Keratinocyte (primary cell): ENCODE measurements at regions not wholly inside any gene's neighbourhood (a gene's known extent, or its start where the extent isn't known, plus 50 kb on each side); places are given as distances from the start of the nearest gene placed in this dataset.
"Not testable (repeated sequence)": the region's sequence is repeated elsewhere in the genome, so short reads cannot be mapped to it uniquely, and the experiment has no call there.

Experiments
- DNase-seq: peaks from one replicate; pipeline ENCODE4 v3.0.0-alpha.2; 2011; ENCODE audit warnings: low read depth, missing footprints, low spot score
- FAIRE-seq: peaks from 2 replicates; lab custom pipeline; 2011; peaks lifted over from hg19 to GRCh38; lab: Jason Lieb, UNC
- H2AFZ ChIP-seq: 2 replicates; pipeline ENCODE4 v1.6.0; 2012; ENCODE audit warnings: low read length, control low read depth, inconsistent platforms; ENCODE audit not compliant: control insufficient read depth
- H3K27ac ChIP-seq: 2 replicates; pipeline ENCODE4 v1.5.1; 2011; ENCODE audit warnings: low read length; ENCODE audit not compliant: control insufficient read depth, insufficient read depth
- H3K27me3 ChIP-seq: 3 replicates; pipeline ENCODE4 v1.6.0; 2011; ENCODE audit warnings: low read length; ENCODE audit not compliant: control insufficient read depth, insufficient read depth; ENCODE audit errors: extremely low read depth
- H3K36me3 ChIP-seq, 2 experiments: 2 replicates in 1 of 2; 3 replicates in 1 of 2; pipeline ENCODE4 v1.5.1; 2011; ENCODE audit warnings: low read length in 2 of 2, mild to moderate bottlenecking in 1 of 2; ENCODE audit not compliant: control insufficient read depth in 2 of 2, insufficient read depth in 2 of 2; ENCODE audit errors: extremely low read depth in 1 of 2
- H3K4me1 ChIP-seq: 3 replicates; pipeline ENCODE4 v1.5.1; 2011; ENCODE audit warnings: low read length; ENCODE audit not compliant: control insufficient read depth, insufficient read depth; ENCODE audit errors: extremely low read depth
- H3K4me2 ChIP-seq: 3 replicates; pipeline ENCODE4 v1.6.0; 2011; ENCODE audit warnings: low read depth, low read length; ENCODE audit not compliant: control insufficient read depth, insufficient read depth; ENCODE audit errors: extremely low read depth
- H3K4me3 ChIP-seq, 3 experiments: fragments of 200-600 bp in 1 of 3; sonication (generic) in 1 of 3; 2 replicates in 2 of 3; 3 replicates in 1 of 3; pipeline ENCODE4 v1.5.1; 2011 to 2016; ENCODE audit warnings: low read length in 3 of 3, mild to moderate bottlenecking in 3 of 3, control low read depth in 2 of 3, inconsistent platforms in 1 of 3, low read depth in 1 of 3, mixed read lengths in 1 of 3, mixed run types in 1 of 3, moderate library complexity in 1 of 3; ENCODE audit not compliant: control insufficient read depth in 2 of 3, insufficient read depth in 2 of 3; ENCODE audit errors: extremely low read depth in 1 of 3
- H3K79me2 ChIP-seq: 2 replicates; pipeline ENCODE4 v1.6.0; 2012; ENCODE audit warnings: low read length; ENCODE audit not compliant: control insufficient read depth, insufficient read depth
- H3K9ac ChIP-seq: 3 replicates; pipeline ENCODE4 v1.6.0; 2011; ENCODE audit warnings: low read length; ENCODE audit not compliant: control insufficient read depth, insufficient read depth; ENCODE audit errors: extremely low read depth
- H3K9me1 ChIP-seq: 3 replicates; pipeline ENCODE4 v1.6.0; 2011; ENCODE audit warnings: low read length; ENCODE audit not compliant: control insufficient read depth, insufficient read depth; ENCODE audit errors: extremely low read depth
- H3K9me3 ChIP-seq: 2 replicates; pipeline ENCODE4 v1.5.1; 2012; ENCODE audit warnings: low read depth, low read length; ENCODE audit not compliant: control insufficient read depth
- H4K20me1 ChIP-seq: 3 replicates; pipeline ENCODE4 v1.6.0; 2011; ENCODE audit warnings: low read length; ENCODE audit not compliant: control insufficient read depth, insufficient read depth; ENCODE audit errors: extremely low read depth
- CTCF ChIP-seq, 3 experiments: IDR thresholded peaks in 1 of 3; conservative IDR thresholded peaks in 1 of 3; optimal IDR thresholded peaks in 1 of 3; 2 replicates in 2 of 3; 3 replicates in 1 of 3; pipeline versions ENCODE3 to v1.5.1; 2011; ENCODE audit warnings: low read length in 3 of 3, mild to moderate bottlenecking in 3 of 3, moderate library complexity in 2 of 3, control low read depth in 1 of 3, inconsistent platforms in 1 of 3; ENCODE audit not compliant: insufficient read depth in 2 of 3; ENCODE audit errors: extremely low read depth in 1 of 3
- EZH2 ChIP-seq: IDR thresholded peaks from one replicate; pipeline ENCODE4 v1.6.1; 2012; ENCODE audit warnings: inconsistent platforms, mild to moderate bottlenecking, low read length, moderate library complexity
- dilution Hi-C: fragments of 300-500 bp; cut with MboI; formaldehyde crosslinking; loops from one replicate; pipeline ENCODE4 v1.7.0; 2020; ENCODE audit warnings: low sequenced_read_pairs; ENCODE audit not compliant: extremely low pct_ligation_motif_present

- Histone ChIP-seq H3K27me3 (no peaks in the 10 kb centered on the region), H2AFZ (no peak overlapping the region), H3K4me2 (no peak overlapping the region), H3K36me3 (no peaks in the 10 kb centered on the region), H4K20me1 (no peaks in the 10 kb centered on the region), H3K9me1 (no peaks in the 10 kb centered on the region), H3K9ac (no peak overlapping the region), H3K79me2 (no peaks in the 10 kb centered on the region), H3K27ac (no peak overlapping the region), H3K9me3 (no peaks in the 10 kb centered on the region), H3K4me3 (no peak overlapping the region), H3K4me1 (no peaks in the 10 kb centered on the region)
- TF ChIP-seq CTCF (optimal IDR thresholded peaks at IDR 0.05 in 1 of 3, IDR thresholded peaks at IDR 0.05 in 1 of 3, conservative IDR thresholded peaks at IDR 0.05 in 1 of 3; ENCODE audit: extremely low read depth in 1 of 3, insufficient read depth in 2 of 3, low read length in 3 of 3) (no peak), EZH2 (no peak)
- dilution Hi-C loops = no loop called here
- FAIRE-seq (no peak), DNase-seq (no peak)
Observed at GRCh38 chr14:85350667-85351066, 179.3 kb upstream of the FLRT2 start.

GRCh38 chr14:85352588-85352987, 177.4 kb upstream of the FLRT2 start:
- H3K79me2 ChIP-seq, H2AFZ ChIP-seq, H3K4me3 ChIP-seq, H3K27me3 ChIP-seq, H4K20me1 ChIP-seq, DNase-seq, H3K9me1 ChIP-seq, dilution Hi-C loops, H3K27ac ChIP-seq, H3K4me1 ChIP-seq, H3K4me2 ChIP-seq, H3K9me3 ChIP-seq, H3K36me3 ChIP-seq, H3K9ac ChIP-seq, FAIRE-seq: not testable (repeated sequence)

GRCh38 chr14:85357120-85357519, 172.8 kb upstream of the FLRT2 start:
- H3K4me1 ChIP-seq = no peaks in the 10 kb centered on the region
- no peaks in the 10 kb centered on the region for H3K27me3 ChIP-seq
- no peaks in the 10 kb centered on the region for H3K79me2 ChIP-seq
- H3K36me3 ChIP-seq = no peaks in the 10 kb centered on the region
- FAIRE-seq (no peak), DNase-seq (no peak)
- no peaks in the 10 kb centered on the region for H3K9me1 ChIP-seq
- dilution Hi-C loops = no loop called here
- no peaks in the 10 kb centered on the region for H3K9me3 ChIP-seq
- H4K20me1 ChIP-seq = no peaks in the 10 kb centered on the region
- H3K9ac ChIP-seq = no peak overlapping the region
- H3K27ac ChIP-seq = no peak overlapping the region
- TF ChIP-seq CTCF (optimal IDR thresholded peaks at IDR 0.05 in 1 of 3, IDR thresholded peaks at IDR 0.05 in 1 of 3, conservative IDR thresholded peaks at IDR 0.05 in 1 of 3; ENCODE audit: extremely low read depth in 1 of 3, insufficient read depth in 2 of 3, low read length in 3 of 3) (no peak), EZH2 (no peak)
- H3K4me2 ChIP-seq = no peak overlapping the region
- H2AFZ ChIP-seq = no peak overlapping the region
- no peak overlapping the region for H3K4me3 ChIP-seq
